HepG2 (cell line): ENCODE measurements at regions not wholly inside any gene's neighbourhood (a gene's known extent, or its start where the extent isn't known, plus 50 kb on each side); places are given as distances from the start of the nearest gene placed in this dataset.

ENCODE experiments used
- ATAC-seq: fragments of 200-7000 bp; cut with Tn5 transposase; 3 replicates; pipeline ENCODE4 v1.9.1; 2020; ENCODE audit warnings: mild to moderate bottlenecking, moderate library complexity
- BruUV-seq: library from RNA; stranded (reverse); fragments of 400-500 nt; replicated peaks from 2 replicates; lab custom pipeline; 2021; lab: Mats Ljungman, UMichigan
- CTCF ChIA-PET: fragments of 300-600 bp; formaldehyde crosslinking; extraction: SDS; loops from one replicate; lab custom pipeline; 2021; ENCODE audit warnings: low total read pairs, inconsistent platforms, low intra/inter-chr PET ratio; lab: Yijun Ruan, JAX
- POLR2A ChIA-PET: fragments of 350-600 bp; sonication (Branson Sonifier 250); formaldehyde crosslinking; loops from one replicate; lab custom pipeline; 2020; ENCODE audit warnings: antibody characterized with exemption, inconsistent platforms; lab: Yijun Ruan, JAX
- DNase-seq: peaks from one replicate; pipeline ENCODE4 v3.0.0-alpha.2; 2015; ENCODE audit warnings: low spot score
- FAIRE-seq: peaks from 3 replicates; lab custom pipeline; 2011; peaks lifted over from hg19 to GRCh38; lab: Jason Lieb, UNC
- H2AFZ ChIP-seq: one replicate; pipeline ENCODE4 v1.6.1; 2011; ENCODE audit warnings: low read length, inconsistent platforms
- H3K27ac ChIP-seq: fragments of 300-600 bp; 3 replicates; pipeline ENCODE4 v1.8.0; 2011; ENCODE audit warnings: mixed run types, mild to moderate bottlenecking, mixed read lengths, low read length, inconsistent platforms; ENCODE audit not compliant: insufficient read depth; ENCODE audit errors: extremely low read length
- H3K27me3 ChIP-seq, 2 experiments: fragments of 200-600 bp in 1 of 2; 2 replicates in 1 of 2; 3 replicates in 1 of 2; pipeline versions ENCODE4 v1.6.0 to v1.8.0; 2011; ENCODE audit warnings: low read length in 2 of 2, mild to moderate bottlenecking in 2 of 2, moderate library complexity in 2 of 2, inconsistent platforms in 1 of 2; ENCODE audit not compliant: insufficient read depth in 2 of 2, control insufficient read depth in 1 of 2
- H3K36me3 ChIP-seq, 2 experiments: fragments of 200-600 bp in 1 of 2; replicated peaks in 1 of 2; 2 replicates in 1 of 2; 3 replicates in 1 of 2; pipeline versions ENCODE4 v1.5.1 to v1.8.0; 2011; ENCODE audit warnings: low read length in 2 of 2, inconsistent platforms in 1 of 2; ENCODE audit not compliant: insufficient read depth in 2 of 2, control insufficient read depth in 1 of 2
- H3K4me1 ChIP-seq: 2 replicates; pipeline ENCODE4 v1.5.1; 2012; ENCODE audit warnings: low read length, inconsistent platforms; ENCODE audit not compliant: insufficient read depth
- H3K4me2 ChIP-seq: 2 replicates; pipeline ENCODE4 v1.6.0; 2011; ENCODE audit warnings: low read depth, low read length, inconsistent platforms
- H3K4me3 ChIP-seq, 3 experiments: fragments of 200-600 bp in 1 of 3; sonication (generic), shearing (Covaris generic) in 1 of 3; replicated peaks in 1 of 3; 2 replicates each; pipeline ENCODE4 v1.5.1; 2011 to 2016; ENCODE audit warnings: low read length in 3 of 3, inconsistent platforms in 2 of 3, low read depth in 2 of 3, mild to moderate bottlenecking in 2 of 3, control low read depth in 1 of 3, mixed read lengths in 1 of 3; ENCODE audit not compliant: insufficient read depth in 1 of 3
- H3K79me2 ChIP-seq: one replicate; pipeline ENCODE4 v1.6.1; 2011; ENCODE audit warnings: low read length, inconsistent platforms; ENCODE audit not compliant: insufficient read depth
- H3K9ac ChIP-seq: 2 replicates; pipeline ENCODE4 v1.6.0; 2011; ENCODE audit warnings: mild to moderate bottlenecking, low read depth, low read length, inconsistent platforms; ENCODE audit not compliant: insufficient read depth
- H3K9me3 ChIP-seq: 2 replicates; pipeline ENCODE4 v1.5.1; 2012; ENCODE audit warnings: mild to moderate bottlenecking, low read length
- H4K20me1 ChIP-seq: 2 replicates; pipeline ENCODE4 v1.6.0; 2011; ENCODE audit warnings: inconsistent platforms, mild to moderate bottlenecking, low read length, moderate library complexity; ENCODE audit not compliant: insufficient read depth
- CREB3 ChIP-seq: sonication (generic); formaldehyde crosslinking; IDR thresholded peaks from 2 replicates; pipeline ENCODE4 v1.5.0; 2020; ENCODE audit warnings: missing genetic modification reagents
- DRAP1 ChIP-seq: IDR thresholded peaks from 2 replicates; pipeline ENCODE4 v1.6.1; 2016; ENCODE audit warnings: missing genetic modification reagents, missing compliant biosample characterization
- GMEB2 ChIP-seq: IDR thresholded peaks from 2 replicates; pipeline ENCODE4 v1.6.1; 2016; ENCODE audit warnings: missing biosample characterization, missing genetic modification reagents, low read depth
- ISL2 ChIP-seq: sonication (generic); formaldehyde crosslinking; IDR thresholded peaks from 2 replicates; pipeline ENCODE4 v1.5.0; 2020; ENCODE audit warnings: missing genetic modification reagents
- KDM6A ChIP-seq: IDR thresholded peaks from 2 replicates; pipeline ENCODE4 v1.6.1; 2016; ENCODE audit warnings: low read depth
- KLF16 ChIP-seq, 2 experiments: sonication (generic) in 1 of 2; formaldehyde crosslinking in 1 of 2; IDR thresholded peaks; 2 replicates each; pipeline versions ENCODE4 v1.6.1 to v1.8.0; 2016 to 2023; ENCODE audit warnings: missing genetic modification reagents in 2 of 2, missing compliant biosample characterization in 1 of 2
- MAF1 ChIP-seq: sonication (generic); formaldehyde crosslinking; IDR thresholded peaks from 2 replicates; pipeline ENCODE4 v1.5.0; 2020; ENCODE audit warnings: missing genetic modification reagents, borderline replicate concordance
- PHF5A ChIP-seq: IDR thresholded peaks from one replicate; pipeline ENCODE4 v1.6.1; 2018; ENCODE audit warnings: low read depth, missing genetic modification reagents; ENCODE audit not compliant: unreplicated experiment
- RAD21 ChIP-seq: fragments of 450-650 bp; formaldehyde crosslinking; IDR thresholded peaks from 2 replicates; pipeline ENCODE4 v1.5.0; 2020; ENCODE audit warnings: mild to moderate bottlenecking
- SOX13 ChIP-seq, 3 experiments: fragments of 450-650 bp in 1 of 3; sonication (generic) in 1 of 3; formaldehyde crosslinking in 1 of 3; IDR thresholded peaks in 2 of 3; conservative IDR thresholded peaks in 1 of 3; 2 replicates each; pipeline versions ENCODE4 v1.5.0 to v1.6.1; 2016 to 2020; ENCODE audit warnings: antibody characterized with exemption in 1 of 3, mild to moderate bottlenecking in 1 of 3, missing compliant biosample characterization in 1 of 3, missing genetic modification reagents in 1 of 3, moderate library complexity in 1 of 3
- ZBTB26 ChIP-seq: IDR thresholded peaks from 2 replicates; pipeline ENCODE4 v1.6.1; 2016; ENCODE audit warnings: missing compliant biosample characterization, missing genetic modification reagents, borderline replicate concordance
- ZFX ChIP-seq: sonication (generic); formaldehyde crosslinking; IDR thresholded peaks from 2 replicates; pipeline ENCODE4 v1.4.0; 2020; ENCODE audit warnings: mild to moderate bottlenecking, low read depth, missing genetic modification reagents, moderate library complexity
- ZNF10 ChIP-seq: sonication (generic); formaldehyde crosslinking; IDR thresholded peaks from 2 replicates; pipeline ENCODE4 v1.4.0; 2020; ENCODE audit warnings: mild to moderate bottlenecking, low read depth, missing genetic modification reagents, borderline replicate concordance
- ZNF329 ChIP-seq: sonication (generic); formaldehyde crosslinking; IDR thresholded peaks from 2 replicates; pipeline ENCODE4 v1.9.0; 2021; ENCODE audit warnings: low read depth, mild to moderate bottlenecking, missing genetic modification reagents
- ZXDC ChIP-seq: sonication (generic); formaldehyde crosslinking; IDR thresholded peaks from 2 replicates; pipeline ENCODE4 v1.5.0; 2020; ENCODE audit warnings: mild to moderate bottlenecking, missing genetic modification reagents
- WGBS: methylation state at CpG from one replicate; pipeline ENCODE4 v1.1.6; 2017; ENCODE audit warnings: low lambda C conversion rate; 5-methylcytosine and 5-hydroxymethylcytosine counted together
- in situ Hi-C: cut with HindIII; loops from 2 replicates; pipeline ENCODE4 v1.10.0; 2017; ENCODE audit warnings: low pct_unique_long_range_greater_than_20kb; ENCODE audit not compliant: extremely low pct_ligation_motif_present
- intact Hi-C: fragments of 100-400 bp; cut with micrococcal nuclease; formaldehyde crosslinking; loops from one replicate; pipeline ENCODE4 v1.10.0; 2022; ENCODE audit not compliant: unreplicated experiment

- no peak for TF ChIP-seq ZXDC (CRISPR knock-in tag)
- no peak for TF ChIP-seq RAD21
These were observed 96.8 kb upstream of the NREP start (continued) for GRCh38 chr5:111853748-111854147.

GRCh38 chr5:111851631-111852548 lies 94.9 kb upstream of the NREP start:
- intact Hi-C loops = no loop called here
- Histone ChIP-seq H3K36me3 (no peaks in the 10 kb centered on the region), H3K4me1 (no peaks in the 10 kb centered on the region), H3K9ac (no peak overlapping the region), H3K4me2 (no peak overlapping the region), H3K4me3 (no peak overlapping the region), H3K9me3 (no peaks in the 10 kb centered on the region)
- ChIA-PET CTCF (no interaction called here), POLR2A (no interaction called here)
- in situ Hi-C loops = no loop called here
- 51% methylated on average over 4 of the region's 4 CpGs for WGBS
- ATAC-seq (no peak), DNase-seq (no peak), FAIRE-seq (no peak)
- TF ChIP-seq GMEB2 (no peak), DRAP1 (CRISPR knock-in tag) (no peak), ISL2 (CRISPR knock-in tag) (no peak), KDM6A (CRISPR knock-in tag) (no peak), MAF1 (CRISPR knock-in tag) (no peak), ZFX (CRISPR knock-in tag) (no peak), PHF5A (no peak), ZNF329 (CRISPR knock-in tag) (no peak), ZBTB26 (CRISPR knock-in tag) (no peak), KLF16 (CRISPR knock-in tag; IDR thresholded peaks at IDR 0.05) (no peak), CREB3 (CRISPR knock-in tag) (no peak), SOX13 (IDR thresholded peaks at IDR 0.05) (no peak), SOX13 (CRISPR knock-in tag; conservative IDR thresholded peaks at IDR 0.05 in 1 of 2, IDR thresholded peaks at IDR 0.05 in 1 of 2) (no peak), ZNF10 (CRISPR knock-in tag) (no peak)
- TF ChIP-seq, all 625 proteins: peak for 0
- H3K79me2 ChIP-seq = no peaks in the 10 kb centered on the region
- no peak overlapping the region for H3K27ac ChIP-seq
- no peaks in the 10 kb centered on the region for H4K20me1 ChIP-seq
- no TSS peak for BruUV-seq
- H3K27me3 ChIP-seq = no peaks in the 10 kb centered on the region
- no peak overlapping the region for H2AFZ ChIP-seq
